ENCODE measurements at regions not wholly inside any gene's neighbourhood (a gene's known extent, or its start where the extent isn't known, plus 50 kb on each side); places are given as distances from the start of the nearest gene placed in this dataset.

DNA sequence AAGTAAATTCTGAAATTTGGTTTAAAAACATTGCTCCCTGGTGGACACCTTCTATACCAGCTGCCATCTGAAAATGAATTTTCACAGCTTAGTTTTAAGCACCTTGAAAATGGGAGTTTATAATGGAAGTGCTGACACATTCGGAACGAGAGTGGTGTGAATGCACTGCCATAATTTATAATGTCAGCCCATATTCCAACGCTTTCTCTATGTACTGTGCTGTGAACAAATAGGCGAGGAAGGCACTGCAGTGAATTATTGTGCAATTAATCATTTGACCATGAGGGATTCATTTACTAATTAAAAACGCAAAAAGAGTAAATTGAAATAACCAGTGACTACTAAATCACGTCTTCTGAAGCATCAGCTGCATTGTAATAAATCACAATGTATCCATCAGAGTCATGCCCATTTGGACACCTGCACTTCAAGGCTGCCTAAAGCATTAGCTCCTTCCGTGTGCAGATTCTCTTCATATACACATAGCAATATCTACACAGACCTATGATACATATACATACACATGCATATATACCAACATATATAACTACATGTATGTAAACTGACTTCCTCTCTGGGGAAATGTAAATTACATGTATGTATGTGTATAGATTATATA lies 699.8 kb downstream of the GALR1 start:
- no peaks in the 10 kb centered on the region for H3K27me3 ChIP-seq
- no peak for DNase-seq (ENCODE audit: low spot score in 2 of 2)
- peaks cover 0 to 22% of the 10 kb centered on the region in 2 donors for H3K9me3 ChIP-seq
- no peak overlapping the region for H3K4me3 ChIP-seq
- no peak for TF ChIP-seq CTCF (IDR thresholded peaks at IDR 0.05)
- TF ChIP-seq POLR2A (IDR thresholded peaks at IDR 0.05) = no peak
- TF ChIP-seq POLR2AphosphoS5 (IDR thresholded peaks at IDR 0.05) = no peak
- intact Hi-C loops (cut with DNase I; ENCODE audit: low total_unique reads) = no loop called here
- no peaks in the 10 kb centered on the region for H3K4me1 ChIP-seq
- no peak overlapping the region for H3K27ac ChIP-seq
- no peaks in the 10 kb centered on the region for H3K36me3 ChIP-seq

DNA sequence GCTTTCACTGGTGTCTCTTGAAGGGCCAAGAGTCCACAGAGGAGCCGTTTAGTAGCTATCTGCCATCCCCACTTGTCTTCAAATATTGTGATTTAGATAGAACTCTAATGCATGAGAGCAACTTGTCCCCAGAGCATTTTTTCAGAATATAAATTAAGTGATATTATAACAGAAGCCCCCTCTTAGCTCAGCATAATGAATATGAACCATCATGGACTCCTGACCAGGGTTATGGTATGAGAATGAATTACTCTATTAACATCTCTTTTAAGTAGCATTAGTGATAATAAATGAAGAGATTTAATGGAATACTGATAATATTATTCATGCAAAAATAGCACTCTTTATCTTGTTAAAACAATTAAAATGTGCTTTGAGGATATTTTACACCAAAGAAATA lies 709.6 kb downstream of the GALR1 start:
- no peak for DNase-seq (ENCODE audit: low spot score in 2 of 2)
- intact Hi-C loops (cut with DNase I; ENCODE audit: low total_unique reads) = loop anchor here (10.0 kb wide), 1 partner anchor 1484 kb away; no protein-coding TSS in a partner anchor
- Histone ChIP-seq H3K9me3 (no peaks in the 10 kb centered on the region), H3K36me3 (no peaks in the 10 kb centered on the region), H3K27ac (no peak overlapping the region), H3K27me3 (peaks cover 0 to 3% of the 10 kb centered on the region in 2 donors), H3K4me1 (no peaks in the 10 kb centered on the region), H3K4me3 (no peak overlapping the region)
- TF ChIP-seq POLR2AphosphoS5 (IDR thresholded peaks at IDR 0.05) (no peak), POLR2A (IDR thresholded peaks at IDR 0.05) (no peak), CTCF (IDR thresholded peaks at IDR 0.05) (no peak)

- Histone ChIP-seq H3K36me3 (no peaks in the 10 kb centered on the region), H3K9me3 (peaks cover 0 to 4% of the 10 kb centered on the region in 2 donors), H3K27ac (no peak overlapping the region), H3K4me1 (no peaks in the 10 kb centered on the region), H3K4me3 (no peak overlapping the region), H3K27me3 (peaks cover 0 to 3% of the 10 kb centered on the region in 2 donors)
- intact Hi-C loops (cut with DNase I; ENCODE audit: low total_unique reads) = no loop called here
- DNase-seq (ENCODE audit: low spot score in 2 of 2) = no peak
- TF ChIP-seq POLR2AphosphoS5 (IDR thresholded peaks at IDR 0.05) = no peak
- TF ChIP-seq POLR2A (IDR thresholded peaks at IDR 0.05) = no peak
- no peak for TF ChIP-seq CTCF (IDR thresholded peaks at IDR 0.05)
Measured at GRCh38 chr18:77960791-77961410, 711.3 kb downstream of the GALR1 start.

DNA sequence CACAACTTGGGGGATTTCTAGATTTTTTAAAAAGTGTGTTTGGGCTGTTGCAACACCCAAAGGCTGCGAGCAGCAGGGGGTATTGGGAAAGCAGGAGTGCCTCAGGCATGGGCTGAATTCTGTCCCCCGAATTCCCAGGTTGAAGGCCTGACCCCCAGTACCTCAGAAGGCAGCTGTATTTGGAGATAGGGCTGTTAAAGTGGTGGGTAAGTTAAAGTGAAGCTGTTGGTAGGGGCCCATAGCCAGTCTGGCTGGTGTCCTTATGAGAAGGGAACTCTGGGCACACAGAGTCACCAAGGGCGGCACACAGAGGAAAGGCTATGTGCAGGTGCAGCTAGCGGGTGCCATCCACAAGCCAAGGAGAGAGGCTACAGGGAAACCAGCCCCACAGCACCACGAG lies 717.4 kb downstream of the GALR1 start:
- Histone ChIP-seq H3K4me1 (no peaks in the 10 kb centered on the region), H3K9me3 (peaks cover 3 to 11% of the 10 kb centered on the region in 2 donors), H3K36me3 (no peaks in the 10 kb centered on the region), H3K4me3 (no peak overlapping the region), H3K27me3 (peaks cover 0 to 3% of the 10 kb centered on the region in 2 donors), H3K27ac (no peak overlapping the region)
- no peak for DNase-seq (ENCODE audit: low spot score in 2 of 2)
- intact Hi-C loops (cut with DNase I; ENCODE audit: low total_unique reads) = no loop called here
- no peak for TF ChIP-seq POLR2A (IDR thresholded peaks at IDR 0.05)
- TF ChIP-seq CTCF (IDR thresholded peaks at IDR 0.05) = no peak
- no peak for TF ChIP-seq POLR2AphosphoS5 (IDR thresholded peaks at IDR 0.05)

- Histone ChIP-seq H3K4me1 (no peaks in the 10 kb centered on the region), H3K9me3 (peaks cover 3 to 11% of the 10 kb centered on the region in 2 donors), H3K36me3 (no peaks in the 10 kb centered on the region), H3K27me3 (no peaks in the 10 kb centered on the region), H3K4me3 (no peak overlapping the region), H3K27ac (no peak overlapping the region)
- no peak for TF ChIP-seq CTCF (IDR thresholded peaks at IDR 0.05)
- intact Hi-C loops (cut with DNase I; ENCODE audit: low total_unique reads) = no loop called here
- no peak for DNase-seq (ENCODE audit: low spot score in 2 of 2)
Measured at GRCh38 chr18:77967791-77968190, 718.1 kb downstream of the GALR1 start.
